Sigmoid colon (tissue), 4 donors: ENCODE measurements at regions not wholly inside any gene's neighbourhood (a gene's known extent, or its start where the extent isn't known, plus 50 kb on each side); places are given as distances from the start of the nearest gene placed in this dataset.

ENCODE experiments used
- CTCF ChIP-seq, 4 experiments: fragments of 450-650 bp in 3 of 4; fragments of 200-600 bp in 1 of 4; IDR thresholded peaks; one replicate each; pipeline ENCODE4 v1.5.1; 2016 to 2019; ENCODE audit warnings: antibody characterized with exemption in 4 of 4, mild to moderate bottlenecking in 3 of 4, moderate library complexity in 2 of 4
- EP300 ChIP-seq, 4 donors: sonication (generic); formaldehyde crosslinking; IDR thresholded peaks; one replicate each; pipeline ENCODE4 v1.6.1; 2017; ENCODE audit warnings: antibody characterized with exemption in 4 of 4

GRCh38 chr3:124113485-124113884 lies 121.6 kb upstream of the ROPN1 start:
- no peak for TF ChIP-seq CTCF (IDR thresholded peaks at IDR 0.05)
- no peak for TF ChIP-seq EP300 (IDR thresholded peaks at IDR 0.05)
